DOHH2 (cell line): ENCODE measurements at regions not wholly inside any gene's neighbourhood (a gene's known extent, or its start where the extent isn't known, plus 50 kb on each side); places are given as distances from the start of the nearest gene placed in this dataset.

Experiments used
- H3F3A ChIP-seq: fragments of 200-600 bp; sonication (generic), shearing (Covaris generic); 2 replicates; pipeline ENCODE4 v1.6.0; 2016; ENCODE audit warnings: antibody characterized with exemption, mild to moderate bottlenecking; ENCODE audit not compliant: control insufficient read depth, insufficient read depth
- H3K27ac ChIP-seq: fragments of 200-600 bp; sonication (generic); 2 replicates; pipeline ENCODE4 v1.5.1; 2014; ENCODE audit warnings: low read depth, mild to moderate bottlenecking, low read length, moderate library complexity
- H3K27me3 ChIP-seq: fragments of 200-600 bp; sonication (generic); 2 replicates; pipeline ENCODE4 v1.6.1; 2014; ENCODE audit warnings: mild to moderate bottlenecking, low read length, mixed read lengths; ENCODE audit not compliant: control insufficient read depth
- H3K36me3 ChIP-seq: fragments of 200-600 bp; sonication (generic); 2 replicates; pipeline ENCODE4 v1.6.1; 2014; ENCODE audit warnings: mild to moderate bottlenecking, low read length, moderate library complexity, mixed read lengths; ENCODE audit not compliant: control insufficient read depth
- H3K4me1 ChIP-seq: fragments of 200-600 bp; sonication (generic); 2 replicates; pipeline ENCODE4 v1.6.1; 2014; ENCODE audit warnings: mild to moderate bottlenecking, low read length, mixed read lengths; ENCODE audit not compliant: control insufficient read depth
- H3K4me2 ChIP-seq: fragments of 200-600 bp; sonication (generic); 2 replicates; pipeline ENCODE4 v1.6.0; 2014; ENCODE audit warnings: mild to moderate bottlenecking, low read length, moderate library complexity
- H3K4me3 ChIP-seq: fragments of 200-600 bp; sonication (generic); 2 replicates; pipeline ENCODE4 v1.5.1; 2014; ENCODE audit warnings: mild to moderate bottlenecking, low read length, mixed read lengths
- H3K79me2 ChIP-seq: fragments of 200-600 bp; sonication (generic); 2 replicates; pipeline ENCODE4 v1.6.1; 2014; ENCODE audit warnings: mild to moderate bottlenecking, low read length, mixed read lengths; ENCODE audit not compliant: control insufficient read depth
- H3K9me2 ChIP-seq: fragments of 200-600 bp; sonication (generic); replicated peaks from 2 replicates; pipeline ENCODE4 v1.6.1; 2014; ENCODE audit warnings: mild to moderate bottlenecking, low read length, mixed read lengths; ENCODE audit not compliant: control insufficient read depth
- H3K9me3 ChIP-seq: fragments of 200-600 bp; sonication (generic); 2 replicates; pipeline ENCODE4 v1.6.1; 2014; ENCODE audit warnings: antibody characterized with exemption, low read length, mixed read lengths; ENCODE audit not compliant: control insufficient read depth, insufficient read depth
- H4K20me1 ChIP-seq: fragments of 200-600 bp; sonication (generic); 2 replicates; pipeline ENCODE4 v1.6.0; 2014; ENCODE audit warnings: low read depth, mild to moderate bottlenecking, antibody characterized with exemption, low read length, moderate library complexity; ENCODE audit not compliant: control insufficient read depth, insufficient read depth
- EZH2phosphoT487 ChIP-seq: fragments of 200-600 bp; sonication (generic); IDR thresholded peaks from 2 replicates; pipeline ENCODE4 v1.6.1; 2017; ENCODE audit warnings: borderline replicate concordance, mild to moderate bottlenecking, antibody characterized with exemption, low read length, moderate library complexity, mixed read lengths
- TF ChIP-seq, protein P1 (sequence below): fragments of 200-600 bp; sonication (generic); IDR thresholded peaks from one replicate; pipeline ENCODE4 v1.5.1; 2014; ENCODE audit warnings: antibody characterized with exemption, mild to moderate bottlenecking, low read depth, low read length; ENCODE audit not compliant: poor library complexity, severe bottlenecking

DNA sequence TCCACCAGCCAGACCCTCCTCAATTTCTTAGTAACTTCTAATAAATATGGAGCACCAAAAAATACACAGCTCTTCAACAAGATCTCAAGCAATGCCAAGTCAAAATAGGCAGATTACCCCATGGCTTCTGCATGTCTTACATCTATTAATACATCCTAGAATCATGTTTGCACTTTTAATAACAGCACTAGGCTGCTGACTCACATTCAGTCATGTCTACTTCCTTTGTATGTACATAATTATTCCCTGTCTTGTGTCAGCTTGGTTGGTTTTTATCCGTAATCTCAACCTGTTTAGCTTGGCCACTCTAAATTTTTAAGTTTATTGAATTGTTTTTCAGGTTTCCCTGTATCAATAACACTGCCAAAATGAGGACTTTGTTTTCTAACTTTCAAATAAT is 420.1 kb upstream of the ACVR2A start:
- H3K4me2 ChIP-seq: no peak overlapping the region
- no peaks in the 10 kb centered on the region for H3F3A ChIP-seq
- no peaks in the 10 kb centered on the region for H3K79me2 ChIP-seq
- no peak overlapping the region for H3K4me3 ChIP-seq
- TF ChIP-seq, protein P1, sequence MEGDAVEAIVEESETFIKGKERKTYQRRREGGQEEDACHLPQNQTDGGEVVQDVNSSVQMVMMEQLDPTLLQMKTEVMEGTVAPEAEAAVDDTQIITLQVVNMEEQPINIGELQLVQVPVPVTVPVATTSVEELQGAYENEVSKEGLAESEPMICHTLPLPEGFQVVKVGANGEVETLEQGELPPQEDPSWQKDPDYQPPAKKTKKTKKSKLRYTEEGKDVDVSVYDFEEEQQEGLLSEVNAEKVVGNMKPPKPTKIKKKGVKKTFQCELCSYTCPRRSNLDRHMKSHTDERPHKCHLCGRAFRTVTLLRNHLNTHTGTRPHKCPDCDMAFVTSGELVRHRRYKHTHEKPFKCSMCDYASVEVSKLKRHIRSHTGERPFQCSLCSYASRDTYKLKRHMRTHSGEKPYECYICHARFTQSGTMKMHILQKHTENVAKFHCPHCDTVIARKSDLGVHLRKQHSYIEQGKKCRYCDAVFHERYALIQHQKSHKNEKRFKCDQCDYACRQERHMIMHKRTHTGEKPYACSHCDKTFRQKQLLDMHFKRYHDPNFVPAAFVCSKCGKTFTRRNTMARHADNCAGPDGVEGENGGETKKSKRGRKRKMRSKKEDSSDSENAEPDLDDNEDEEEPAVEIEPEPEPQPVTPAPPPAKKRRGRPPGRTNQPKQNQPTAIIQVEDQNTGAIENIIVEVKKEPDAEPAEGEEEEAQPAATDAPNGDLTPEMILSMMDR: no peak
- TF ChIP-seq EZH2phosphoT487: no peak
- no peaks in the 10 kb centered on the region for H3K27me3 ChIP-seq
- no peak overlapping the region for H3K27ac ChIP-seq
- no peaks in the 10 kb centered on the region for H4K20me1 ChIP-seq
- H3K4me1 ChIP-seq: no peaks in the 10 kb centered on the region
- H3K36me3 ChIP-seq: no peaks in the 10 kb centered on the region
- no peaks in the 10 kb centered on the region for H3K9me3 ChIP-seq
- H3K9me2 ChIP-seq: no peaks in the 10 kb centered on the region

DNA sequence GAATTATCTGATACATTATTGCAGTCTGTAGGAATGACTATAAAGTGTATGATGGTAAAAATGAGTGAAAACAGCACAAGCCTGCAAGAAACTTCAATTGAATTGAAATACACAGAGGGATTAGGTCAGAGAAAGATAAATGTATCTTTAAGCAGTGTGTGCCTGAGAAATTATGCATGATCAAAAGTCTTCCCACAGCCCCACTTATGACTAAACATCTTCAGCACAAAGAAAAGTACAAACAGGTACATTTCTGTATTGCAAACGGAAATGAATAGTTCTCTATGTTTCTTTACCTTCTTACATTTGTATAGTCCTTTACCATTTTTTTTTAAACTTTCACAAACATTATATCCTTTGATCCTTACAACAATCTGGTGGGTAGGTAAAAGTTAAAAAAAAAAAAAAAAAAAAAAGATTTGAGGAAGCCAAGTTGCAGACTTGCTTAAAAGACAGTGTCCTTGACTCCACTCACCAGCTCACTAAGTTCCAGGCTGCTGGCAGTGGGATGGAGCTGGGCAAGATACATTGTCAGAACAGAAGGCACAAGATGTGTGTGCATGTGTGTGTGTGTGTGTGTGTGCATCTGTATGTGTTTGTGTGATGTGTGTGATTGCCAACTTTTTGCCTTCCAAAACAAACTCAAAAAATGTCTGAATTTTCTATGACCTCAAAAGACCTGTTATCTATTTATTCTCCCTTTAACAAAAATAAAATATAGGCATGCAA is 423.7 kb upstream of the ACVR2A start:
- H3K4me2 ChIP-seq: no peak overlapping the region
- TF ChIP-seq EZH2phosphoT487: no peak
- TF ChIP-seq, protein P1: no peak
- H3K9me2 ChIP-seq: no peaks in the 10 kb centered on the region
- H3K4me1 ChIP-seq: no peaks in the 10 kb centered on the region
- H3K27ac ChIP-seq: no peak overlapping the region
- H3K79me2 ChIP-seq: no peaks in the 10 kb centered on the region
- no peak overlapping the region for H3K4me3 ChIP-seq
- no peaks in the 10 kb centered on the region for H4K20me1 ChIP-seq
- H3K9me3 ChIP-seq: no peaks in the 10 kb centered on the region
- H3K27me3 ChIP-seq: no peaks in the 10 kb centered on the region
- H3K36me3 ChIP-seq: no peaks in the 10 kb centered on the region
- H3F3A ChIP-seq: no peaks in the 10 kb centered on the region

DNA sequence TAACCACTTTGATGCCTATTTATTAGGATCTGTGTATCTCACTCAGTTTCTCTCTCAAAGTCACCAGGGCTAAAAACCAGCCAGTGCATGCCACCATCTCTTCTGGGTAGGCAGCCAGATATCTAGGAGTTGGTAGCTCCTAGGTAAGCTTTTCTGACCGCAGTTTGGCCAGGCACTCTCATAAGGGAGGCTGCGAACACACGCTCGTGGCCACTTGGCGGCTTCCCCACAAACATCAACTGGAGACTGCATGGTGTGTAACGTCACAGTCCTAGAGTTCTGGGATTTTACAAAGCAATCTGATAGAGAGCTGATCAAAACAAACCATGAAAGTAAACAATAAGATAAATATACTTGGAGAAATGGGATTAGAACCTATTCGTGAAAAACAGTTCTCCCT is 424.3 kb upstream of the ACVR2A start:
- H3K36me3 ChIP-seq: no peaks in the 10 kb centered on the region
- TF ChIP-seq EZH2phosphoT487: no peak
- TF ChIP-seq, protein P1: no peak
- no peaks in the 10 kb centered on the region for H3K27me3 ChIP-seq
- no peaks in the 10 kb centered on the region for H3K4me1 ChIP-seq
- no peak overlapping the region for H3K4me2 ChIP-seq
- no peaks in the 10 kb centered on the region for H3K9me2 ChIP-seq
- H3K79me2 ChIP-seq: no peaks in the 10 kb centered on the region
- H3K4me3 ChIP-seq: no peak overlapping the region
- no peaks in the 10 kb centered on the region for H3K9me3 ChIP-seq
- H3K27ac ChIP-seq: no peak overlapping the region
- H4K20me1 ChIP-seq: no peaks in the 10 kb centered on the region
- no peaks in the 10 kb centered on the region for H3F3A ChIP-seq
